Parathyroid adenoma (tissue), 2 donors: ENCODE measurements at regions not wholly inside any gene's neighbourhood (a gene's known extent, or its start where the extent isn't known, plus 50 kb on each side); places are given as distances from the start of the nearest gene placed in this dataset.

ENCODE experiments used
- H2AFZ ChIP-seq: fragments of 300-600 bp; sonication (generic); one replicate; pipeline ENCODE4 v1.7.0; 2017; ENCODE audit warnings: antibody characterized with exemption, mild to moderate bottlenecking
- H3K27ac ChIP-seq: fragments of 300-600 bp; sonication (generic); one replicate; pipeline ENCODE4 v1.7.0; 2017
- H3K27me3 ChIP-seq: fragments of 300-600 bp; sonication (generic); one replicate; pipeline ENCODE4 v1.7.0; 2017; ENCODE audit warnings: low read length; ENCODE audit not compliant: control insufficient read depth, insufficient read depth
- H3K36me3 ChIP-seq: fragments of 300-600 bp; sonication (generic); one replicate; pipeline ENCODE4 v1.7.0; 2017; ENCODE audit warnings: low read length; ENCODE audit not compliant: control insufficient read depth, insufficient read depth
- H3K4me1 ChIP-seq: fragments of 300-600 bp; sonication (generic); one replicate; pipeline ENCODE4 v1.7.0; 2017; ENCODE audit warnings: control low read depth
- H3K4me2 ChIP-seq: fragments of 300-600 bp; sonication (generic); one replicate; pipeline ENCODE4 v1.7.0; 2017; ENCODE audit warnings: low read length
- H3K4me3 ChIP-seq: fragments of 300-600 bp; sonication (generic); one replicate; pipeline ENCODE4 v1.7.0; 2017; ENCODE audit warnings: low read depth, low read length
- H3K79me2 ChIP-seq: fragments of 300-600 bp; sonication (generic); one replicate; pipeline ENCODE4 v1.7.0; 2017; ENCODE audit warnings: control low read depth
- H3K9ac ChIP-seq: fragments of 300-600 bp; sonication (generic); one replicate; pipeline ENCODE4 v1.7.0; 2017; ENCODE audit warnings: mild to moderate bottlenecking
- H3K9me3 ChIP-seq: fragments of 300-600 bp; sonication (generic); one replicate; pipeline ENCODE4 v1.7.0; 2017; ENCODE audit warnings: low read length; ENCODE audit not compliant: control insufficient read depth
- TF ChIP-seq, protein P1 (sequence below): fragments of 300-600 bp; sonication (generic); IDR thresholded peaks from one replicate; pipeline ENCODE4 v1.7.0; 2017; ENCODE audit warnings: antibody characterized with exemption, mild to moderate bottlenecking
- donor health status: primary hyperparathyroidism.

DNA sequence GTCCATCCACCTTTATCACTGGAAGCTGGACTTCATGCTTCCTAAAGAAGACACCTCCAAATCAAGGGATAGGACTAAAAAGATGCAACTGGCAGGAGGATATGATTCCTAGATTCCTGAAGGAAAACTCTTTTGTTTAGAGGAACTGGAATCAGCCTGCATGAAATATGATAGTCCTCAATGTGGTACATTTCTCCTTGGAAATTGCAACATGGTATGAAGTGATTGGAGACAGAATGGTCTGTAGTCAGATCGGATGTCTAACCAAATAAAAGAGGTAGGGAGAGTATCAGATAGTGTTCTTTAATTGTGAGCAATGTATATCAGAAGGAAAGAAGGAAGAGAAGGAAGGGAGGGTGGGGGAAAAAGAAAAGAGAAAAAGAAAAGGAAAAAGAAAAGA is 116.1 kb upstream of the FSTL4 start:
- Histone ChIP-seq H2AFZ (no peak overlapping the region), H3K27me3 (no peaks in the 10 kb centered on the region), H3K36me3 (no peaks in the 10 kb centered on the region), H3K27ac (no peak overlapping the region), H3K4me1 (peaks cover 4% of the 10 kb centered on the region), H3K4me3 (no peak overlapping the region), H3K9ac (no peak overlapping the region), H3K9me3 (no peaks in the 10 kb centered on the region), H3K79me2 (no peaks in the 10 kb centered on the region), H3K4me2 (no peak overlapping the region)
- TF ChIP-seq, protein P1, sequence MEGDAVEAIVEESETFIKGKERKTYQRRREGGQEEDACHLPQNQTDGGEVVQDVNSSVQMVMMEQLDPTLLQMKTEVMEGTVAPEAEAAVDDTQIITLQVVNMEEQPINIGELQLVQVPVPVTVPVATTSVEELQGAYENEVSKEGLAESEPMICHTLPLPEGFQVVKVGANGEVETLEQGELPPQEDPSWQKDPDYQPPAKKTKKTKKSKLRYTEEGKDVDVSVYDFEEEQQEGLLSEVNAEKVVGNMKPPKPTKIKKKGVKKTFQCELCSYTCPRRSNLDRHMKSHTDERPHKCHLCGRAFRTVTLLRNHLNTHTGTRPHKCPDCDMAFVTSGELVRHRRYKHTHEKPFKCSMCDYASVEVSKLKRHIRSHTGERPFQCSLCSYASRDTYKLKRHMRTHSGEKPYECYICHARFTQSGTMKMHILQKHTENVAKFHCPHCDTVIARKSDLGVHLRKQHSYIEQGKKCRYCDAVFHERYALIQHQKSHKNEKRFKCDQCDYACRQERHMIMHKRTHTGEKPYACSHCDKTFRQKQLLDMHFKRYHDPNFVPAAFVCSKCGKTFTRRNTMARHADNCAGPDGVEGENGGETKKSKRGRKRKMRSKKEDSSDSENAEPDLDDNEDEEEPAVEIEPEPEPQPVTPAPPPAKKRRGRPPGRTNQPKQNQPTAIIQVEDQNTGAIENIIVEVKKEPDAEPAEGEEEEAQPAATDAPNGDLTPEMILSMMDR, result no peak

DNA sequence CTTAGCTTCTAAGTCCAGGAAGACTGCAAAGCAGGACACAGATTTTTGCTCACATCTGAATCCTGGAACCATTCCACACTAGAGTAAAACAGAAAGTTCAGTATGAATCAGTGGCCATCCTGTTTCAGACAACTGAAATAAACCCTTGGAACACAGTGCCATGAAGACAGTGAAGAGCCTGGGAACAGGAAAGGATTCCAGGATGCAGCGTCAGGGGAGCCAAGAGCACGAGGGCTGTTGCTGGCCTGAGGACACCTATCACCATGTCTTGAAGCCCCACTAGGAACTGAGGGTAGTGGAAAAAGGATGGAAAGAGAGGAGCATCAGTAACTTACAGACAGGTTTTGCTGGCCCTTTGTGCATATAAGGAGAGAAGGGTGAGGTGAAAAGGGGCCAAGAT is 115.3 kb upstream of the FSTL4 start:
- Histone ChIP-seq H3K27me3 (no peaks in the 10 kb centered on the region), H3K4me2 (no peak overlapping the region), H3K9me3 (no peaks in the 10 kb centered on the region), H3K4me3 (no peak overlapping the region), H2AFZ (no peak overlapping the region), H3K27ac (no peak overlapping the region), H3K9ac (no peak overlapping the region), H3K36me3 (no peaks in the 10 kb centered on the region), H3K79me2 (no peaks in the 10 kb centered on the region), H3K4me1 (peaks cover 4% of the 10 kb centered on the region)
- TF ChIP-seq, protein P1, result no peak

DNA sequence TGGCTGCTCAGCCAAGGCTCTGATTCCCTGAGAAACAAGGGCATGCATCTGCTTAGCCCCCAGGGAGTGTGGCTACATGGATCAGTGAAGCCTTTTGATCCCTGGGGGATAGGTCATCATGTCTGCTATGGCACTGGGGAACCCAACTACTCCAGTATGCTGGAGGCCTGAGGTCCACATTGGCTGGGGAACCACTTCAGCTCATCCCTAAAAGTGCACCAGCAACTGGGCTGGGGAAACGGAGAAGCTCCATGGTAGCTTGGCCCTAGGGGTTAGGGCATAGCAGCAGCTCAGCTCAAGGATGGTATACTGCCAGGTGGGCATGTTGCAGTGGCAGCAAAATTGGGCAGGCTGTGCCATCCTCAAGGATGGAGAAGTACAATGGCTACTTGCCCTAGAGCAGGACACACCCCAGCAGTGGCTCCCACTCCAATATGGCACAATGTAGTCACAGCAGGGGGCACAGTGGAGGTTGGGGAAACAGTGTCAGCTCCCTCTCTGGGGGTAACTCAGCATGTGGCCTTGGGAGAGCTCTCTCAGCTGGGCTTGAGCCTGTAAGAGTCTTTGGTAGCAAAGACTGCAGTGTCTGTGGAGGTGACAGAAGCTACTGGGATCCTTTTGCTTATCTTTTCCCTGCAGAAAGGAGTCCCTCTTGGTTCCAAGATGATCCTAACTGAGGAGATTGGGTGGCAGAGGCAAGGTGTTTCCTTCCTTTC is 111.5 kb upstream of the FSTL4 start:
- Histone ChIP-seq H3K36me3 (no peaks in the 10 kb centered on the region), H2AFZ (no peak overlapping the region), H3K4me1 (peaks cover 4% of the 10 kb centered on the region), H3K4me2 (no peak overlapping the region), H3K79me2 (no peaks in the 10 kb centered on the region), H3K27ac (no peak overlapping the region), H3K27me3 (no peaks in the 10 kb centered on the region), H3K9ac (no peak overlapping the region), H3K4me3 (no peak overlapping the region), H3K9me3 (no peaks in the 10 kb centered on the region)
- TF ChIP-seq, protein P1, result no peak

DNA sequence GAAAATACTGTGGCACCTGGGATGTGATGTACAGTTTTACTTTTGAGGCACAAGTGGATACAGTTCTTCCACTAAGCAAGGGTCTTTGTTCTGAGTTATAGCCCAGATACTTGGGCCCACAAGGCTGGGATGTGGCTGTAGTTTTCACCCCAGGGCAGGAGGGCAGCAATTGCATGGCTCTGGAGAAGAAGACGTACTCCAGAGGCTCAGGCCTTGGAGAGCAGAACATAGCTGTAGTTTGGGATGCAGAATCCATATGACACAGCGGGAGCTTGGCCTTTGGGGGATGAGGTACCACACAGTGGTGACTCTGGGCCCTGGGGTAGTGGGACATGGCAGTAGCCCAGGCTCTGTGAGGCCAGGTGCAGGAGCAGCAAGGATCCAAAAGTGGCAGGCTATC is 110.8 kb upstream of the FSTL4 start:
- Histone ChIP-seq H3K4me3 (no peak overlapping the region), H3K79me2 (no peaks in the 10 kb centered on the region), H2AFZ (no peak overlapping the region), H3K4me2 (no peak overlapping the region), H3K36me3 (no peaks in the 10 kb centered on the region), H3K9ac (no peak overlapping the region), H3K4me1 (no peaks in the 10 kb centered on the region), H3K9me3 (no peaks in the 10 kb centered on the region), H3K27ac (no peak overlapping the region), H3K27me3 (no peaks in the 10 kb centered on the region)
- TF ChIP-seq, protein P1, result no peak

DNA sequence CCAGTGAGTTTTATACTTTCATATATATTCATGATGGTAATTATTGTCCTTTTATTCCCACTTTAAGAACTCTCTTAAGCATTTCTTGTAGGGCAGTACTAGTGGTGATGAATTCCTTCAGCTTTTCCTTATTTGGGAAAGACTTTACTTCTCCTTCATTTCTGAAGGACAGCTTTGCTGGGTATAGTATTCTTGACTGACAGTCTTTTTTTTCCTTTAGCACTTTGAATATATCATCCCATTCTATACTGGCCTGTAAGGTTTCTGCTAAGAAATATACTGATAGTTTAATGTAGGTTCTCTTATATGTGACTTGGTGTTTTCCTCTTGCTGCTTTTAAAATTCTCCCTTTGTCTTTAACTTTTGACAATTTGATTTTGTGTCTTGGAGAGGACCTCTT is 109.0 kb upstream of the FSTL4 start:
- TF ChIP-seq, protein P1, result no peak

More for the DNA sequence above, 109.0 kb upstream of the FSTL4 start:
- no peaks in the 10 kb centered on the region for H3K79me2 ChIP-seq
- no peak overlapping the region for H3K4me2 ChIP-seq
- no peak overlapping the region for H3K9ac ChIP-seq
- no peak overlapping the region for H2AFZ ChIP-seq
- H3K4me1 ChIP-seq, result no peaks in the 10 kb centered on the region
- no peaks in the 10 kb centered on the region for H3K27me3 ChIP-seq
- no peaks in the 10 kb centered on the region for H3K36me3 ChIP-seq
- no peak overlapping the region for H3K4me3 ChIP-seq
- H3K9me3 ChIP-seq, result no peaks in the 10 kb centered on the region
- no peak overlapping the region for H3K27ac ChIP-seq
